Brain microvascular endothelial cell (primary cell): ENCODE measurements at regions not wholly inside any gene's neighbourhood (a gene's known extent, or its start where the extent isn't known, plus 50 kb on each side); places are given as distances from the start of the nearest gene placed in this dataset.

Source experiments
- DNase-seq: peaks from one replicate; pipeline ENCODE4 v3.0.0-alpha.2; 2020
- H3K27ac ChIP-seq: fragments of 250-450 bp; sonication (Bioruptor Pico); 2 replicates; pipeline ENCODE4 v1.5.1; 2020; ENCODE audit warnings: mild to moderate bottlenecking, moderate library complexity
- H3K27me3 ChIP-seq: fragments of 250-450 bp; sonication (Bioruptor Pico); replicated peaks from 2 replicates; pipeline ENCODE4 v1.5.1; 2020; ENCODE audit warnings: mild to moderate bottlenecking
- H3K36me3 ChIP-seq: fragments of 250-450 bp; sonication (Bioruptor Pico); replicated peaks from 2 replicates; pipeline ENCODE4 v1.5.1; 2020; ENCODE audit warnings: mild to moderate bottlenecking
- H3K4me3 ChIP-seq: 2 replicates; pipeline ENCODE4 v1.5.1; 2011; ENCODE audit warnings: low read depth, mild to moderate bottlenecking, control low read depth, low read length, moderate library complexity
- CTCF ChIP-seq: IDR thresholded peaks from 2 replicates; pipeline ENCODE4 v1.5.1; 2011; ENCODE audit warnings: low read depth, mild to moderate bottlenecking, moderate library complexity, low read length, control low read depth, inconsistent platforms; ENCODE audit errors: missing control alignments
- in situ Hi-C: cut with HindIII; loops from 2 replicates; pipeline ENCODE4 v1.10.0; 2017; ENCODE audit warnings: low sequenced_read_pairs, low pct_ligation_motif_present

GRCh38 chr18:78655921-78656320, 323.7 kb upstream of the SALL3 start:
- in situ Hi-C loops = no loop called here
- DNase-seq = no peak
- no peak for TF ChIP-seq CTCF
- no peak overlapping the region for H3K4me3 ChIP-seq
- no peak overlapping the region for H3K27ac ChIP-seq
- H3K36me3 ChIP-seq = no peaks in the 10 kb centered on the region
- H3K27me3 ChIP-seq = no peaks in the 10 kb centered on the region

- in situ Hi-C loops = no loop called here
- Histone ChIP-seq H3K36me3 (no peaks in the 10 kb centered on the region), H3K27ac (no peak overlapping the region), H3K4me3 (no peak overlapping the region), H3K27me3 (no peaks in the 10 kb centered on the region)
- TF ChIP-seq CTCF = no peak
- DNase-seq = no peak
These were observed 323.2 kb upstream of the SALL3 start for GRCh38 chr18:78656346-78656925.

GRCh38 chr18:78658531-78658930, 321.1 kb upstream of the SALL3 start:
- DNase-seq = no peak
- H3K27ac ChIP-seq = no peak overlapping the region
- no peak for TF ChIP-seq CTCF
- H3K27me3 ChIP-seq = no peaks in the 10 kb centered on the region
- H3K36me3 ChIP-seq = no peaks in the 10 kb centered on the region
- in situ Hi-C loops = no loop called here
- no peak overlapping the region for H3K4me3 ChIP-seq

- in situ Hi-C loops = no loop called here
- Histone ChIP-seq H3K4me3 (no peak overlapping the region), H3K27me3 (no peaks in the 10 kb centered on the region), H3K27ac (no peak overlapping the region), H3K36me3 (no peaks in the 10 kb centered on the region)
- no peak for DNase-seq
- no peak for TF ChIP-seq CTCF
These were observed 320.6 kb upstream of the SALL3 start for GRCh38 chr18:78659057-78659456.

- no peaks in the 10 kb centered on the region for H3K36me3 ChIP-seq
- no peaks in the 10 kb centered on the region for H3K27me3 ChIP-seq
- TF ChIP-seq CTCF = no peak
- DNase-seq = no peak
- in situ Hi-C loops = no loop called here
- no peak overlapping the region for H3K4me3 ChIP-seq
- no peak overlapping the region for H3K27ac ChIP-seq
These were observed 319.9 kb upstream of the SALL3 start for GRCh38 chr18:78659748-78660147.

GRCh38 chr18:78660311-78660710, 319.3 kb upstream of the SALL3 start:
- TF ChIP-seq CTCF = no peak
- no peak overlapping the region for H3K4me3 ChIP-seq
- in situ Hi-C loops = no loop called here
- no peak overlapping the region for H3K27ac ChIP-seq
- no peak for DNase-seq
- no peaks in the 10 kb centered on the region for H3K27me3 ChIP-seq
- no peaks in the 10 kb centered on the region for H3K36me3 ChIP-seq
